GM23248 (cell line): ENCODE measurements at regions not wholly inside any gene's neighbourhood (a gene's known extent, or its start where the extent isn't known, plus 50 kb on each side); places are given as distances from the start of the nearest gene placed in this dataset.
"Not testable (repeated sequence)": the region's sequence is repeated elsewhere in the genome, so short reads cannot be mapped to it uniquely, and the experiment has no call there.

Experiments
- DNase-seq: peaks from one replicate; pipeline ENCODE4 v3.0.0-alpha.2; 2015
- H2AFZ ChIP-seq: fragments of 200-600 bp; sonication (generic); 2 replicates; pipeline ENCODE4 v1.6.1; 2016; ENCODE audit warnings: antibody characterized with exemption
- H3F3A ChIP-seq: fragments of 200-600 bp; sonication (generic); 2 replicates; pipeline ENCODE4 v1.6.1; 2016; ENCODE audit warnings: mild to moderate bottlenecking, antibody characterized with exemption, mixed run types; ENCODE audit not compliant: insufficient read depth
- H3K27ac ChIP-seq: fragments of 200-600 bp; sonication (generic); 2 replicates; pipeline ENCODE4 v1.5.1; 2016; ENCODE audit warnings: mild to moderate bottlenecking
- H3K27me3 ChIP-seq: fragments of 200-600 bp; sonication (generic); replicated peaks from 2 replicates; pipeline ENCODE4 v1.6.1; 2016; ENCODE audit warnings: mild to moderate bottlenecking; ENCODE audit not compliant: insufficient read depth
- H3K36me3 ChIP-seq: fragments of 200-600 bp; sonication (generic); 2 replicates; pipeline ENCODE4 v1.6.1; 2016; ENCODE audit warnings: low read depth, mild to moderate bottlenecking
- H3K4me1 ChIP-seq: fragments of 200-600 bp; sonication (generic); 2 replicates; pipeline ENCODE4 v1.6.1; 2016; ENCODE audit warnings: mild to moderate bottlenecking; ENCODE audit not compliant: insufficient read depth
- H3K4me2 ChIP-seq: fragments of 200-600 bp; sonication (generic); one replicate; pipeline ENCODE4 v1.6.1; 2016; ENCODE audit warnings: mild to moderate bottlenecking; ENCODE audit not compliant: unreplicated experiment
- H3K4me3 ChIP-seq: fragments of 200-600 bp; sonication (generic); 2 replicates; pipeline ENCODE4 v1.5.1; 2016; ENCODE audit warnings: mild to moderate bottlenecking
- H3K79me2 ChIP-seq: fragments of 200-600 bp; sonication (generic); 2 replicates; pipeline ENCODE4 v1.6.1; 2016; ENCODE audit warnings: mild to moderate bottlenecking; ENCODE audit not compliant: insufficient read depth
- H3K9ac ChIP-seq: fragments of 200-600 bp; sonication (generic); 2 replicates; pipeline ENCODE4 v1.6.1; 2016; ENCODE audit warnings: mild to moderate bottlenecking
- H3K9me2 ChIP-seq: fragments of 200-600 bp; sonication (generic); 2 replicates; pipeline ENCODE4 v1.6.1; 2016; ENCODE audit warnings: mixed run types, mild to moderate bottlenecking, moderate library complexity; ENCODE audit not compliant: insufficient read depth
- H3K9me3 ChIP-seq: fragments of 200-600 bp; sonication (generic); one replicate; pipeline ENCODE4 v1.6.1; 2017; ENCODE audit warnings: low read depth
- H4K20me1 ChIP-seq: fragments of 200-600 bp; sonication (generic); 2 replicates; pipeline ENCODE4 v1.6.0; 2016; ENCODE audit not compliant: insufficient read depth
- WGBS, 2 experiments: methylation state at CpG; one replicate each; pipeline ENCODE4 v1.1.6; 2015 to 2017; ENCODE audit warnings: low lambda C conversion rate in 2 of 2, low coverage in 1 of 2; ENCODE audit errors: missing lambda C conversion rate in 2 of 2; 5-methylcytosine and 5-hydroxymethylcytosine counted together
- in situ Hi-C: fragments of 300-500 bp; cut with MboI; formaldehyde crosslinking; loops from 2 replicates; pipeline ENCODE4 v1.15.0; 2020

DNA sequence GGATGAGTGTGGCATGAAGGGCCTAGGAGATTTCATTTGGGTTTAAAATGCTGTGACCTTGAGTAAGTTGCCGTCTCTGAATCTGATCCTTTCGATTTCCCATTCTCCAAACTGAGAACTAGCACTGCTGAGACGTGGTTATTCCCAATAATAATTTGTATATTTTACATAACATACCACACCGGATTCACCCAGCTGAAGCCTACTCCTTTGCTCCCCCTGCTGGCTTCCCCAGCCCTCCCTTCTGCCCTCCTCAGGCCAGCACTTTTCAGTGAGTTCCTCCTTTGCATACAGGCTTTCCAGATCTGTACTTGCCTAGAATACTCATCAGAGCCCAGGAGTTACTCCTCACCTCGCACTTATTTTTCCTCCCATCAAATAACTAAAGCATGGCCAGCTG is 255.1 kb downstream of the OR4F29 start:
- H3K36me3 ChIP-seq, H3K4me2 ChIP-seq, H3K4me3 ChIP-seq, H3K9me2 ChIP-seq, in situ Hi-C loops, H4K20me1 ChIP-seq, H3F3A ChIP-seq, H3K9ac ChIP-seq, H3K27me3 ChIP-seq, DNase-seq, H3K9me3 ChIP-seq, H2AFZ ChIP-seq, H3K4me1 ChIP-seq, H3K27ac ChIP-seq, H3K79me2 ChIP-seq: not testable (repeated sequence)
- no CpG with 5 or more reads among the region's 5 CpGs for WGBS, 2 experiments

DNA sequence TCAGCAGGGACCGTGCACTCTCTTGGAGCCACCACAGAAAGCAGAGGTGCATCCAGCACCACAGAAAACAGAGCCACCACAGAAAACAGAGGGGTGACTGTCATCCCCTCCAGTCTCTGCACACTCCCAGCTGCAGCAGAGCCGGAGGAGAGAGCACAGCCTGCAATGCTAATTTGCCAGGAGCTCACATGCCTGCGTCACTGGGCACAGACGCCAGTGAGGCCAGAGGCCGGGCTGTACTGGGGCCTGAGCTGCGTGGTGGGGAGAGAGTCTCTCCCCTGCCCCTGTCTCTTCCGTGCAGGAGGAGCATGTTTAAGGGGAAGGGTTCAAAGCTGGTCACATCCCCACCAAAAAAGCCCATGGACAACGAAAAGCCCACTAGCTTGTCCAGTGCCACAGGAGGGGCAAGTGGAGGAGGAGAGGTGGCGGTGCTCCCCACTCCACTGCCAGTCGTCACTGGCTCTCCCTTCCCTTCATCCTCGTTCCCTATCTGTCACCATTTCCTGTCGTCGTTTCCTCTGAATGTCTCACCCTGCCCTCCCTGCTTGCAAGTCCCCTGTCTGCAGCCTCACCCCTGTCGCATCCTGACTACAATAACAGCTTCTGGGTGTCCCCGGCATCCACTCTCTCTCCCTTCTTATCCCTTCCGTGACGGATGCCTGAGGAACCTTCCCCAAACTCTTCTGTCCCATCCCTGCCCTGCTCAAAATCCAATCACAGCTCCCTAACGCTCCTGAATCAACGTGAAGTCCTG is 260.0 kb downstream of the OR4F29 start:
- H2AFZ ChIP-seq, H3F3A ChIP-seq, H3K4me3 ChIP-seq, in situ Hi-C loops, H3K4me2 ChIP-seq, H3K36me3 ChIP-seq, H4K20me1 ChIP-seq, H3K27me3 ChIP-seq, H3K4me1 ChIP-seq, H3K79me2 ChIP-seq, H3K9me2 ChIP-seq, H3K9me3 ChIP-seq, H3K27ac ChIP-seq, H3K9ac ChIP-seq: not testable (repeated sequence)
- peak; percentile 18 for DNase-seq
- WGBS, 2 experiments = 65 to 69% methylated on average over 17 of the region's 19 CpGs

DNA sequence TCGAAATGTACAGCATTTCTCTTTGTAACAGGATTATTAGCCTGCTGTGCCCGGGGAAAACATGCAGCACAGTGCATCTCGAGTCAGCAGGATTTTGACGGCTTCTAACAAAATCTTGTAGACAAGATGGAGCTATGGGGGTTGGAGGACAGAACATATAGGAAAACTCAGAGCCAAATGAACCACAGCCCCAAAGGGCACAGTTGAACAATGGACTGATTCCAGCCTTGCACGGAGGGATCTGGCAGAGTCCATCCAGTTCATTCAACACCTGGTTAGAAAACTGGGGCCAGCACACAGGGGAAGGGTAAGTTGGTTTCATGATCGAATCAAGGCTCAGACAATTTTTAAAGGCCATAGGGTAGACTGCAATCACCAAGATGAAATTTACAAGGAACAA is 260.8 kb downstream of the OR4F29 start:
- in situ Hi-C loops, DNase-seq: not testable (repeated sequence)
- WGBS, 2 experiments = 63 to 65% methylated on average over 5 of the region's 6 CpGs

DNA sequence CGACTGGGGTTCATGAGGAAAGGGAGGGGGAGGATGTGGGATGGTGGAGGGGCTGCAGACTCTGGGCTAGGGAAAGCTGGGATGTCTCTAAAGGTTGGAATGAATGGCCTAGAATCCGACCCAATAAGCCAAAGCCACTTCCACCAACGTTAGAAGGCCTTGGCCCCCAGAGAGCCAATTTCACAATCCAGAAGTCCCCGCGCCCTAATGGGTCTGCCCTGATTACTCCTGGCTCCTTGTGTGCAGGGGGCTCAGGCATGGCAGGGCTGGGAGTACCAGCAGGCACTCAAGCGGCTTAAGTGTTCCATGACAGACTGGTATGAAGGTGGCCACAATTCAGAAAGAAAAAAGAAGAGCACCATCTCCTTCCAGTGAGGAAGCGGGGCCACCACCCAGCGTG is 261.6 kb downstream of the OR4F29 start:
- 78 to 88% methylated on average over 4 to 5 of the region's 8 CpGs for WGBS, 2 experiments
- H3K4me1 ChIP-seq = not testable (repeated sequence)

More for the DNA sequence above, 260.8 kb downstream of the OR4F29 start:
- not testable (repeated sequence) for H2AFZ ChIP-seq, H3K4me3 ChIP-seq, H3K27me3 ChIP-seq, H3K4me2 ChIP-seq, H3K36me3 ChIP-seq, H3K27ac ChIP-seq, H3F3A ChIP-seq, H3K79me2 ChIP-seq, H3K9ac ChIP-seq, H4K20me1 ChIP-seq, H3K9me3 ChIP-seq, H3K4me1 ChIP-seq, H3K9me2 ChIP-seq

DNA sequence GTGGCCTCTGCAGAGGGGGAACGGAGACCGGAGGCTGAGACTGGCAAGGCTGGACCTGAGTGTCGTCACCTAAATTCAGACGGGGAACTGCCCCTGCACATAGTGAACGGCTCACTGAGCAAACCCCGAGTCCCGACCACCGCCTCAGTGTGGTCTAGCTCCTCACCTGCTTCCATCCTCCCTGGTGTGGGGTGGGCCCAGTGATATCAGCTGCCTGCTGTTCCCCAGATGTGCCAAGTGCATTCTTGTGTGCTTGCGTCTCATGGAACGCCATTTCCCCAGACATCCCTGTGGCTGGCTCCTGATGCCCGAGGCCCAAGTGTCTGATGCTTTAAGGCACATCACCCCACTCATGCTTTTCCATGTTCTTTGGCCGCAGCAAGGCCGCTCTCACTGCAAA is 262.2 kb downstream of the OR4F29 start:
- H2AFZ ChIP-seq, H3K79me2 ChIP-seq, DNase-seq, H3K27me3 ChIP-seq, H3K9me2 ChIP-seq, H3K36me3 ChIP-seq, H3K27ac ChIP-seq, H3F3A ChIP-seq, H3K4me2 ChIP-seq, H3K9me3 ChIP-seq, H3K4me1 ChIP-seq, H3K9ac ChIP-seq, H4K20me1 ChIP-seq, in situ Hi-C loops, H3K4me3 ChIP-seq: not testable (repeated sequence)
- 79% methylated on average over 7 of the region's 13 CpGs for whole genome bisulfite sequencing, 2 experiments

More for the DNA sequence above, 261.6 kb downstream of the OR4F29 start:
- in situ Hi-C loops, H3K9me3 ChIP-seq, H3K9me2 ChIP-seq, H3K4me2 ChIP-seq, H3K36me3 ChIP-seq, H4K20me1 ChIP-seq, DNase-seq, H3K27ac ChIP-seq, H2AFZ ChIP-seq, H3K9ac ChIP-seq, H3F3A ChIP-seq, H3K27me3 ChIP-seq, H3K79me2 ChIP-seq, H3K4me3 ChIP-seq: not testable (repeated sequence)

DNA sequence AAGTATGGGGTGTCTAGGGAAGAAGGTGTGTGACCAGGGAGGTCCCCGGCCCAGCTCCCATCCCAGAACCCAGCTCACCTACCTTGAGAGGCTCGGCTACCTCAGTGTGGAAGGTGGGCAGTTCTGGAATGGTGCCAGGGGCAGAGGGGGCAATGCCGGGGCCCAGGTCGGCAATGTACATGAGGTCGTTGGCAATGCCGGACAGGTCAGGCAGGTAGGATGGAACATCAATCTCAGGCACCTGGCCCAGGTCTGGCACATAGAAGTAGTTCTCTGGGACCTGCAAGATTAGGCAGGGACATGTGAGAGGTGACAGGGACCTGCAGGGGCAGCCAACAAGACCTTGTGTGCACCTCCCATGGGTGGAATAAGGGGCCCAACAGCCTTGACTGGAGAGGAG is 264.2 kb downstream of the OR4F29 start:
- H3K9me3 ChIP-seq, H3K9ac ChIP-seq, in situ Hi-C loops, H3K79me2 ChIP-seq, DNase-seq, H3K27me3 ChIP-seq, H3K4me2 ChIP-seq, H4K20me1 ChIP-seq, H3K36me3 ChIP-seq, H3F3A ChIP-seq, H2AFZ ChIP-seq, H3K4me3 ChIP-seq, H3K9me2 ChIP-seq, H3K4me1 ChIP-seq, H3K27ac ChIP-seq: not testable (repeated sequence)
- WGBS, 2 experiments = 51 to 75% methylated on average over 3 to 4 of the region's 6 CpGs

DNA sequence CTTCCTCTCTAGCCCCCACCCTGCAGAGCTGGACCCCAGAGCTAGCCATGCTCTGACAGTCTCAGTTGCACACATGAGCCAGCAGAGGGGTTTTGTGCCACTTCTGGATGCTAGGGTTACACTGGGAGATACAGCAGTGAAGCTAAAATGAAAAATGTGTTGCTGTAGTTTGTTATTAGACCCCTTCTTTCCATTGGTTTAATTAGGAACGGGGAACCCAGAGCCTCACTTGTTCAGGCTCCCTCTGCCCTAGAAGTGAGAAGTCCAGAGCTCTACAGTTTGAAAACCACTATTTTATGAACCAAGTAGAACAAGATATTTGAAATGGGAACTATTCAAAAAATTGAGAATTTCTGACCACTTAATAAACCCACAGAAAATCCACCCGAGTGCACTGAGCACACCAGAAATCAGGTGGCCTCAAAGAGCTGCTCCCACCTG is 264.8 kb downstream of the OR4F29 start:
- in situ Hi-C loops, H3K4me1 ChIP-seq, H3K9me2 ChIP-seq, H3K27ac ChIP-seq, H3K9ac ChIP-seq, H3K4me3 ChIP-seq, H4K20me1 ChIP-seq, H3K4me2 ChIP-seq, H3K79me2 ChIP-seq, DNase-seq, H3K27me3 ChIP-seq, H3K9me3 ChIP-seq, H3K36me3 ChIP-seq, H2AFZ ChIP-seq, H3F3A ChIP-seq: not testable (repeated sequence)
- 81 to 94% methylated on average over 2 of the region's 2 CpGs for WGBS, 2 experiments

DNA sequence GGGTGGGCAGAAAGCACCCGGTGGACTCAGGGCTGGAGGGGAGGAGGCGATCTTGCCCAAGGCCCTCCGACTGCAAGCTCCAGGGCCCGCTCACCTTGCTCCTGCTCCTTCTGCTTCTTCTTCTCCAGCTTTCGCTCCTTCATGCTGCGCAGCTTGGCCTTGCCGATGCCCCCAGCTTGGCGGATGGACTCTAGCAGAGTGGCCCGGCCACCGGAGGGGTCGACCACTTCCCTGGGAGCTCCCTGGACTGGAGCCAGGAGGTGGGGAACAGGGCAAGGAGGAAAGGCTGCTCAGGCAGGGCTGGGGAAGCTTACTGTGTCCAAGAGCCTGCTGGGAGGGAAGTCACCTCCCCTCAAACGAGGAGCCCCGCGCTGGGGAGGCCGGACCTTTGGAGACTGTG is 265.3 kb downstream of the OR4F29 start:
- 95 to 96% methylated on average over 7 to 10 of the region's 15 CpGs for WGBS, 2 experiments
- H3K27me3 ChIP-seq, H3K9me2 ChIP-seq, H3K79me2 ChIP-seq, in situ Hi-C loops, DNase-seq, H3K4me1 ChIP-seq, H3K9me3 ChIP-seq, H3F3A ChIP-seq, H3K36me3 ChIP-seq, H3K4me2 ChIP-seq, H2AFZ ChIP-seq, H3K9ac ChIP-seq, H4K20me1 ChIP-seq, H3K4me3 ChIP-seq, H3K27ac ChIP-seq: not testable (repeated sequence)
